RWPE2 (cell line): ENCODE measurements at regions not wholly inside any gene's neighbourhood (a gene's known extent, or its start where the extent isn't known, plus 50 kb on each side); places are given as distances from the start of the nearest gene placed in this dataset.

ENCODE experiments used
- ATAC-seq: fragments of 200-7000 bp; cut with Tn5 transposase; 3 replicates; pipeline ENCODE4 v1.9.1; 2021; ENCODE audit warnings: low read depth
- DNase-seq: peaks from one replicate; pipeline ENCODE4 v3.0.0-alpha.2; 2020; ENCODE audit warnings: low spot score
- H3K27ac ChIP-seq: fragments of 450-650 bp; 2 replicates; pipeline ENCODE4 v1.5.1; 2017; ENCODE audit warnings: mild to moderate bottlenecking; ENCODE audit not compliant: poor library complexity, severe bottlenecking
- H3K27me3 ChIP-seq: fragments of 250-450 bp; sonication (Bioruptor Pico); 2 replicates; pipeline ENCODE4 v1.5.1; 2021; ENCODE audit warnings: mild to moderate bottlenecking, moderate library complexity; ENCODE audit not compliant: insufficient read depth, poor library complexity, severe bottlenecking
- H3K36me3 ChIP-seq: fragments of 250-450 bp; sonication (Bioruptor Pico); 2 replicates; pipeline ENCODE4 v1.5.1; 2020; ENCODE audit warnings: low read depth, mild to moderate bottlenecking, moderate library complexity
- H3K4me1 ChIP-seq: fragments of 250-450 bp; sonication (Bioruptor Pico); 2 replicates; pipeline ENCODE4 v1.5.1; 2021; ENCODE audit warnings: mild to moderate bottlenecking, moderate library complexity; ENCODE audit not compliant: insufficient read depth, poor library complexity, severe bottlenecking
- H3K4me3 ChIP-seq: fragments of 250-450 bp; sonication (Bioruptor Pico); 2 replicates; pipeline ENCODE4 v1.5.1; 2021; ENCODE audit warnings: mild to moderate bottlenecking, moderate library complexity; ENCODE audit not compliant: severe bottlenecking
- H3K9me3 ChIP-seq: fragments of 250-450 bp; sonication (Bioruptor Pico); 2 replicates; pipeline ENCODE4 v1.5.1; 2021; ENCODE audit warnings: mild to moderate bottlenecking, moderate library complexity; ENCODE audit not compliant: severe bottlenecking
- CTCF ChIP-seq: fragments of 450-650 bp; IDR thresholded peaks from one replicate; pipeline ENCODE4 v1.5.1; 2017; ENCODE audit warnings: mild to moderate bottlenecking, moderate library complexity; ENCODE audit not compliant: poor library complexity, severe bottlenecking

- no peaks in the 10 kb centered on the region for H3K4me1 ChIP-seq
- no peak overlapping the region for H3K4me3 ChIP-seq
- no peak for DNase-seq
- peak; percentile 74 for ATAC-seq
- no peak for TF ChIP-seq CTCF
- H3K27me3 ChIP-seq = no peaks in the 10 kb centered on the region
- no peak overlapping the region for H3K27ac ChIP-seq
- H3K36me3 ChIP-seq = no peaks in the 10 kb centered on the region
- H3K9me3 ChIP-seq = no peaks in the 10 kb centered on the region
These were observed 590.0 kb downstream of the EPHA3 start for GRCh38 chr3:89697321-89697916.

GRCh38 chr3:89698208-89698830 lies 590.9 kb downstream of the EPHA3 start:
- H3K27ac ChIP-seq = no peak overlapping the region
- TF ChIP-seq CTCF = no peak

GRCh38 chr3:89699229-89699628 lies 591.8 kb downstream of the EPHA3 start:
- DNase-seq (no peak), ATAC-seq (no peak)
- Histone ChIP-seq H3K27me3 (no peaks in the 10 kb centered on the region), H3K9me3 (no peaks in the 10 kb centered on the region), H3K36me3 (no peaks in the 10 kb centered on the region), H3K27ac (no peak overlapping the region), H3K4me3 (no peak overlapping the region), H3K4me1 (no peaks in the 10 kb centered on the region)
- no peak for TF ChIP-seq CTCF

More at GRCh38 chr3:89698208-89698830, 590.9 kb downstream of the EPHA3 start:
- no peaks in the 10 kb centered on the region for H3K27me3 ChIP-seq
- no peaks in the 10 kb centered on the region for H3K36me3 ChIP-seq
- ATAC-seq (no peak), DNase-seq (no peak)
- H3K4me1 ChIP-seq = no peaks in the 10 kb centered on the region
- no peak overlapping the region for H3K4me3 ChIP-seq
- H3K9me3 ChIP-seq = no peaks in the 10 kb centered on the region

- TF ChIP-seq CTCF = no peak
- ATAC-seq (no peak), DNase-seq (no peak)
- H3K27ac ChIP-seq = no peak overlapping the region
- no peaks in the 10 kb centered on the region for H3K27me3 ChIP-seq
- H3K4me1 ChIP-seq = no peaks in the 10 kb centered on the region
- H3K36me3 ChIP-seq = no peaks in the 10 kb centered on the region
- H3K9me3 ChIP-seq = no peaks in the 10 kb centered on the region
- no peak overlapping the region for H3K4me3 ChIP-seq
These were observed 592.4 kb downstream of the EPHA3 start for GRCh38 chr3:89699771-89700170.

GRCh38 chr3:89702404-89702803 lies 595.0 kb downstream of the EPHA3 start:
- DNase-seq = no peak
- Histone ChIP-seq H3K36me3 (no peaks in the 10 kb centered on the region), H3K4me1 (no peaks in the 10 kb centered on the region), H3K4me3 (no peak overlapping the region), H3K27me3 (no peaks in the 10 kb centered on the region), H3K27ac (no peak overlapping the region), H3K9me3 (no peaks in the 10 kb centered on the region)
- ATAC-seq = no peak
- TF ChIP-seq CTCF = no peak
